GF-D8 (cell line): ENCODE measurements at regions not wholly inside any gene's neighbourhood (a gene's known extent, or its start where the extent isn't known, plus 50 kb on each side); places are given as distances from the start of the nearest gene placed in this dataset.

Experiments used
- DNase-seq: peaks from one replicate; lab custom pipeline; 2025; lab: John Stamatoyannopoulos, UW

DNA sequence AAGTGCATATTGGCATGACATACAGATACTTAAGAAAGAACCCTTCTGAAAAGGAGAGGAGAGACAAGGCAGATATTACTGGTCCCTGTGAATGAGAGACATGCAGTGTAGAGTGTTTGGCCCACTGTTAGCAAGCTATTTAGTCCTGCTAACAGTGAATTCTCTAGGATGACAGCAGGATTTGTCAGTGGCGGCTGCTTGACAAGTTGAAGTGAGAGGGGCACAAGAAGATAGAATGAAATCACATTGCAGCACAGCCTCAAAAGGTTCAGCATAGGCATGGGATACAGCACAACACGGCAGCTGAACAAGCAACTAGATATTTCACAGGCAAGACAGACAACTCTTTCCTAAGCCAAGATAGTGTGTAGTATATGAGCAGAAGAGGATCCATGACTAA is 407.9 kb downstream of the PLA2G4A start:
- no peak for DNase-seq

GRCh38 chr1:187237542-187237941 is 408.8 kb downstream of the PLA2G4A start:
- DNase-seq: no peak

DNA sequence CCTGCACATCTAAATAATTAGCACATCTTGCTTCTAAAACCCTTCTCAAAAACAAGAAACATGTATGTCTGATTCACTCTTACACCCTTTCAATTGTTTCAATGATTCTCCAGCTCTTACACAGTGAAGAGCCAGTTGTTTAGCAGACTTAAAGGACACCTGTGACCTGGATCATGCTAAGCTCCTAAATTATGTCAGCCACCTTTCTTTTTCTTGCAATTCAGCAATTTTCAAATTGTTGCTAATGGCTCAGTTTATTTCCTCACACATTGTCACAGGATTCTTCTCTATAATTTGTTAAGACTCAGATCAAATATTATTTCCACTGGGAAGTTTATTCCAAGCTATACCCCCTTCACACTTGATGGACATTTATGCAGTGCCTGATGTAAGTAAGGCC is 413.2 kb downstream of the PLA2G4A start:
- DNase-seq: no peak

- DNase-seq: no peak
Observed at GRCh38 chr1:187244623-187245022, 415.9 kb downstream of the PLA2G4A start.

GRCh38 chr1:187245201-187245600 is 416.5 kb downstream of the PLA2G4A start:
- no peak for DNase-seq

GRCh38 chr1:187249196-187249595 is 420.4 kb downstream of the PLA2G4A start:
- DNase-seq: no peak

- DNase-seq: no peak
Observed at GRCh38 chr1:187252923-187253322, 424.2 kb downstream of the PLA2G4A start.

- no peak for DNase-seq
Observed at GRCh38 chr1:187257476-187257875, 428.7 kb downstream of the PLA2G4A start.

DNA sequence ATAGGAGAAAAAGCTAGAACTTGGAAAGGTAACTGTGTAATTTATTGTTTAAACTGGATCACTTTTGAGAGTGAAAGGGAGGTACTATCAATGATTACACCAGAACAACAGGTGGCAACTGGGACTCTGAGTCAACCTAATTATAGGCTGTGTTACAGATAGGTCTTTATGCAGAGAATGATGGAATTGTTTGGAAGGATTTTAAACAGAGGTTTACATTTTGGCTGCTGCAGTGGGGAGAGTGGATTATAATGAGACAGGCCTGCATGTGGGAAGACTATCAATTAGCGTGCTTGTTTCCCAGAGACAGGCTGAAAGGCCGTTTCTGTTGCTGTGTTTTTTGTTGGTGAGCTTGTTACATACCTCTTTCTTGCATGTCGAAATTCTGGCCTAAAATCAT is 432.9 kb downstream of the PLA2G4A start:
- no peak for DNase-seq

GRCh38 chr1:187262731-187263130 is 434.0 kb downstream of the PLA2G4A start:
- DNase-seq: no peak

GRCh38 chr1:187264995-187265602 is 436.4 kb downstream of the PLA2G4A start:
- no peak for DNase-seq

DNA sequence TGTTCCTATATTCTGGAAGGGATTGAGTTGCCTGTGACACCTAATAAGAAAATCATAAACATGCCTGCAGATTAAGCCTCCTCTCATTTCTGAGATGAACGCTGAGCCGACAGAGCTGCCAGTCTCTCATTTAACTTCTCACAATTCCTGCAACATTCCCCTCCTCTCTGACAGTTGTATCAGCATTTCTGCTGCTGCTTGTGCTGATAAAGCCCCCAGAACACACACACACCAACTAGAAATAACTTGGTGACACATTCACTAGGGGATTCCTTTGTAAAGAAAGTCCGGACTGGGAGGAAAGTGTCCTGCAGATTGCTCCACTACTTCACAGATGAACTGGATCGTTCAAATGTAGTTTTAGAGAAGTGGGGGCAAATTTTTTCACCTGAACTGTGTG is 437.3 kb downstream of the PLA2G4A start:
- DNase-seq: no peak

- no peak for DNase-seq
Observed at GRCh38 chr1:187267827-187268226, 439.1 kb downstream of the PLA2G4A start.

DNA sequence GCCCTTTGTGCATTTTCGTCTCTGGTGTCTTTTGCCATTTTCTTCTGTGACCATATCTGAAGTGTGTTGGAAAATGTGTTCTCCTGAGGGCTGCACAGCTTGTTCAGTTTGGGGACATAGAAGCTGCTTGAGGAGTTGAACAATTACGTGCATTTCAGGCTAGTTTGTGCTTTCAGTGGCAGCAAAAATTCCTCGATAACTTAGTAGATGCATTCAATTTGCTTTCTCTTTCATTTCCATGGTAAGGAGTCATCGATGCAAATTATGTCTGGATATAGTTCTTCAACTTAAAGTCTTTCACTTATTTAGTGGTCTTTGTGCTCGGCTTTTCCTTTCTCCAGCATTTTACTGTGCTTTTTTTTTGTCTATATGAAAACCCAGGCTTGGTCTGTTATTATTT is 441.5 kb downstream of the PLA2G4A start:
- DNase-seq: no peak

- DNase-seq: no peak
Observed at GRCh38 chr1:187275346-187275745, 446.6 kb downstream of the PLA2G4A start.

GRCh38 chr1:187275985-187276575 is 447.3 kb downstream of the PLA2G4A start:
- no peak for DNase-seq

GRCh38 chr1:187276677-187277076 is 447.9 kb downstream of the PLA2G4A start:
- DNase-seq: no peak

- DNase-seq: no peak
Observed at GRCh38 chr1:187280031-187280430, 451.3 kb downstream of the PLA2G4A start.

DNA sequence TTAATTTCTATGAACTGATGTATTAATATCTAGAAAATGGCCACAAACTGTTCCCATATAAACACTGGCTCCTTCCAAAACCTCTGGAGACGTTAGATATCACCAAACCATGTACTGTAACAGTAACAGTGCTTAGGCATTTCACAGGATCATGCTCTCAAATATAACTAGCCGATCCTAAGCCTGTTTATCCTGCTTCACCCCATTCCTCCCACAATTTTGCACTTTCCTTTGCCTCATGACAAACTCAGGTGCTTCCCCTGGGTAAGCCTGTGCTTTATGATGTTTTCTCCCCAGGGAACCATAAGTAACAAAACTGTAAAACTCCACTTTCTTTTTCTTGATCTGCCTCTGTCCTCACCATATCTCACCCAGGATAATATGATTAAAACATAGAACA is 452.3 kb downstream of the PLA2G4A start:
- DNase-seq: no peak

DNA sequence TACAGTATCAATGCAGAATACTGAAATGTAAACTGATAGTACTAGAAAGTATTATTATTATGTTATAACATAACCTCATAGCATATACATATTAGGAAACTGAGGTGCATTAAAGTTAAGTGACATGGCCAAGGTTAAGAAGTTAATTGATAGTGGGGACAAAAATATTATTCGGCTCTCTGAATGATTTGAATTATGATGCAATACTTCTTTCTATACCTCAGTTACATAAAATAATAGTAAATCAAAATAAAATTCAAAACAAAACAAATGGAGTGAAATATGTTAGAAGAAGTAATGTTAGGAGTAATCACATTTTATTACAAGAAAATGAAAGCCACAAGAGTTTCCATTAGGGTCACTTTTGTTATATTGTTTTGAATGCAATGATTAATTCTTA is 455.2 kb downstream of the PLA2G4A start:
- no peak for DNase-seq

DNA sequence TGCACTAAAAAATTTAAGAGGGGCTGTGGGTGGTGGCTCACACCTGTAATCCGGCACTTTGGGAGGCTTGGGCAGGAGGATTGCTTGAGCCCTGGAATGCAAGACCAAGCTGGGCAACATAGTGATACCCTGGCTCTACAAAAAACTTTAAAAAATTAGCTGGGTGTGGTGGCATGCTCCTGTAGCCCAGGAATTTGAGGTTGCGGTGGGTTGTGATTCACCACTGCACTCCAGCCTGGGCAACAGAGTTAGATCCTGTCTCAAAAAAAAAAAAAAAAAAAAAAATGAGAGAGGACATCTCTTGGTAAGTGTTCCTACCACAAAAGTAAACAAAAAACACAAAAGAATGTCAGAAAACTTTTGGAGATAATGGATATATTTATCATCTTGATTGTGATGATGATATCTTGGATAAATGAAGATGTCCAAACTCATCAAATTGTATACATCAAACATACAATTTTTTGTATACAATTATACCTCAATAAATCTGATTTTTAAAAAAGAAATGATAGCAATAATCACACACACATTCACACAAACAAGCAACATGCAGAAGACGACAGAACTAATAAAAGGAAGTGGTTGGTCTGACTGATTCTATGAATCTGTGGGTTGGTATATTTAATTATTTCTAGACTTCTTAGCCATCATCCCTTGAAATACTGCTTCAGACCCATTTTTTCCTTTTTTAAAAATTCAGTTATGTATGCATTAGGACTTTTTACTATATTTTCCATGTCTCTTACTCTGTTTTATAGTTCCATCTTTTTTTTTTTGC is 465.9 kb downstream of the PLA2G4A start:
- DNase-seq: no peak

GRCh38 chr1:187300081-187300480 is 471.3 kb downstream of the PLA2G4A start:
- DNase-seq: no peak

- no peak for DNase-seq
Observed at GRCh38 chr1:187306710-187307415, 478.1 kb downstream of the PLA2G4A start.
